H9 (cell line): ENCODE measurements at regions not wholly inside any gene's neighbourhood (a gene's known extent, or its start where the extent isn't known, plus 50 kb on each side); places are given as distances from the start of the nearest gene placed in this dataset.

Experiments used
- DNase-seq: peaks from one replicate; pipeline ENCODE4 v3.0.0-alpha.2; 2017
- H2AFZ ChIP-seq: one replicate; pipeline ENCODE4 v1.6.1; 2013; ENCODE audit warnings: mild to moderate bottlenecking, low read length, control low read depth, moderate library complexity
- H2AK5ac ChIP-seq: 2 replicates; pipeline ENCODE4 v1.6.1; 2013; ENCODE audit warnings: low read length, control low read depth, mixed read lengths; ENCODE audit not compliant: insufficient read length
- H2BK120ac ChIP-seq: one replicate; pipeline ENCODE4 v1.6.1; 2013; ENCODE audit warnings: low read depth, mild to moderate bottlenecking, low read length, control low read depth, inconsistent platforms; ENCODE audit not compliant: poor library complexity, severe bottlenecking
- H2BK12ac ChIP-seq: 2 replicates; pipeline ENCODE4 v1.6.1; 2013; ENCODE audit warnings: low read length, control low read depth, mixed read lengths, low read depth; ENCODE audit not compliant: insufficient read length
- H2BK15ac ChIP-seq: 2 replicates; pipeline ENCODE4 v1.6.1; 2013; ENCODE audit warnings: low read depth, low read length, control low read depth
- H2BK20ac ChIP-seq: one replicate; pipeline ENCODE4 v1.6.1; 2013; ENCODE audit warnings: low read depth, mild to moderate bottlenecking, low read length, control low read depth, inconsistent platforms; ENCODE audit not compliant: poor library complexity, severe bottlenecking
- H2BK5ac ChIP-seq: 2 replicates; pipeline ENCODE4 v1.6.1; 2013; ENCODE audit warnings: low read length, control low read depth, mixed read lengths; ENCODE audit not compliant: insufficient read length
- H3K14ac ChIP-seq: 2 replicates; pipeline ENCODE4 v1.6.1; 2013; ENCODE audit warnings: low read length, control low read depth; ENCODE audit not compliant: insufficient read depth
- H3K18ac ChIP-seq: 2 replicates; pipeline ENCODE4 v1.6.1; 2013; ENCODE audit warnings: low read depth, mild to moderate bottlenecking, mixed read lengths, low read length, control low read depth; ENCODE audit not compliant: insufficient read length
- H3K23ac ChIP-seq: 2 replicates; pipeline ENCODE4 v1.6.1; 2013; ENCODE audit warnings: low read length, control low read depth, mixed read lengths, low read depth; ENCODE audit not compliant: insufficient read length
- H3K23me2 ChIP-seq: 2 replicates; pipeline ENCODE4 v1.6.1; 2013; ENCODE audit warnings: low read depth, mild to moderate bottlenecking, mixed read lengths, low read length, control low read depth; ENCODE audit not compliant: insufficient read length, poor library complexity, severe bottlenecking
- H3K27ac ChIP-seq: 2 replicates; pipeline ENCODE4 v1.5.1; 2013; ENCODE audit warnings: low read length, control low read depth, mixed read lengths, low read depth; ENCODE audit not compliant: insufficient read length
- H3K27me3 ChIP-seq: 2 replicates; pipeline ENCODE4 v1.6.1; 2013; ENCODE audit warnings: low read length, control low read depth, inconsistent platforms; ENCODE audit not compliant: insufficient read depth
- H3K4ac ChIP-seq: 2 replicates; pipeline ENCODE4 v1.6.1; 2013; ENCODE audit warnings: low read depth, mild to moderate bottlenecking, control low read depth, inconsistent platforms, low read length, moderate library complexity
- H3K4me1 ChIP-seq: 2 replicates; pipeline ENCODE4 v1.6.1; 2013; ENCODE audit warnings: low read length, control low read depth, inconsistent platforms; ENCODE audit not compliant: insufficient read depth
- H3K4me2 ChIP-seq: 2 replicates; pipeline ENCODE4 v1.6.1; 2013; ENCODE audit warnings: low read length, control low read depth, mixed read lengths; ENCODE audit not compliant: insufficient read length, insufficient read depth
- H3K56ac ChIP-seq: 2 replicates; pipeline ENCODE4 v1.6.1; 2013; ENCODE audit warnings: low read depth, mild to moderate bottlenecking, mixed read lengths, low read length, control low read depth; ENCODE audit not compliant: insufficient read length
- H3K79me1 ChIP-seq: 2 replicates; pipeline ENCODE4 v1.6.1; 2013; ENCODE audit warnings: low read depth, mild to moderate bottlenecking, moderate library complexity, low read length, control low read depth, inconsistent platforms; ENCODE audit not compliant: insufficient read depth, poor library complexity, severe bottlenecking
- H3K79me2 ChIP-seq: 2 replicates; pipeline ENCODE4 v1.6.1; 2013; ENCODE audit warnings: low read length, control low read depth, inconsistent platforms; ENCODE audit not compliant: insufficient read depth
- H3K9ac ChIP-seq: 2 replicates; pipeline ENCODE4 v1.6.1; 2013; ENCODE audit warnings: low read length, control low read depth, mixed read lengths; ENCODE audit not compliant: insufficient read length; ENCODE audit errors: extremely low read depth
- H3K9me3 ChIP-seq: one replicate; pipeline ENCODE4 v1.6.1; 2013; ENCODE audit warnings: low read depth, low read length, inconsistent platforms; ENCODE audit not compliant: control insufficient read depth
- H3T11ph ChIP-seq: one replicate; pipeline ENCODE4 v1.6.1; 2013; ENCODE audit warnings: mild to moderate bottlenecking, low read length, control low read depth, inconsistent platforms
- H4K20me1 ChIP-seq: one replicate; pipeline ENCODE4 v1.6.1; 2013; ENCODE audit not compliant: control insufficient read depth, insufficient read length, insufficient read depth
- H4K5ac ChIP-seq: 2 replicates; pipeline ENCODE4 v1.6.1; 2013; ENCODE audit warnings: low read depth, mild to moderate bottlenecking, mixed read lengths, low read length, control low read depth; ENCODE audit not compliant: insufficient read length
- H4K8ac ChIP-seq: replicated peaks from 2 replicates; pipeline ENCODE4 v1.6.1; 2013; ENCODE audit warnings: low read length, control low read depth, mixed read lengths, low read depth; ENCODE audit not compliant: insufficient read length
- H4K91ac ChIP-seq: 2 replicates; pipeline ENCODE4 v1.6.1; 2013; ENCODE audit warnings: low read depth, mild to moderate bottlenecking, moderate library complexity, mixed read lengths, low read length, control low read depth; ENCODE audit not compliant: insufficient read length
- H3K27ac Mint-ChIP-seq, 3 experiments: 2 replicates in 2 of 3; 3 replicates in 1 of 3; pipeline ENCODE4 v1.8.0; 2020 to 2021; ENCODE audit warnings: mixed read lengths in 3 of 3, mild to moderate bottlenecking in 1 of 3, moderate library complexity in 1 of 3
- H3K27me3 Mint-ChIP-seq: 2 replicates; pipeline ENCODE4 v1.8.0; 2021; ENCODE audit warnings: low read depth, mild to moderate bottlenecking, moderate library complexity, mixed read lengths
- H3K36me3 Mint-ChIP-seq, 3 experiments: 2 replicates in 2 of 3; 3 replicates in 1 of 3; pipeline ENCODE4 v1.8.0; 2020 to 2021; ENCODE audit warnings: low read depth in 3 of 3, mixed read lengths in 3 of 3; ENCODE audit not compliant: insufficient read depth in 1 of 3
- H3K4me1 Mint-ChIP-seq, 2 experiments: 2 replicates each; pipeline ENCODE4 v1.8.0; 2020; ENCODE audit warnings: mixed read lengths in 2 of 2
- H3K4me3 Mint-ChIP-seq, 2 experiments: 2 replicates in 1 of 2; 3 replicates in 1 of 2; pipeline ENCODE4 v1.8.0; 2020 to 2021; ENCODE audit warnings: mild to moderate bottlenecking in 2 of 2, mixed read lengths in 2 of 2, moderate library complexity in 1 of 2
- H3K9me3 Mint-ChIP-seq, 2 experiments: 2 replicates in 1 of 2; 3 replicates in 1 of 2; pipeline ENCODE4 v1.8.0; 2020; ENCODE audit warnings: mild to moderate bottlenecking in 2 of 2, mixed read lengths in 2 of 2, moderate library complexity in 1 of 2
- CTCF ChIP-seq: fragments of 200-600 bp; sonication (generic); conservative IDR thresholded peaks from 3 replicates; pipeline ENCODE4 v1.8.0; 2021; ENCODE audit warnings: antibody characterized with exemption, mild to moderate bottlenecking
- WGBS: extraction: QIAGEN DNeasy Blood & Tissue Kit; methylation state at CpG from one replicate; pipeline ENCODE4 v1.1.7; 2013; ENCODE audit warnings: missing lambda C conversion rate, low lambda C conversion rate, mixed read lengths; ENCODE audit not compliant: insufficient read length; ENCODE audit errors: extremely low coverage; 5-methylcytosine and 5-hydroxymethylcytosine counted together

DNA sequence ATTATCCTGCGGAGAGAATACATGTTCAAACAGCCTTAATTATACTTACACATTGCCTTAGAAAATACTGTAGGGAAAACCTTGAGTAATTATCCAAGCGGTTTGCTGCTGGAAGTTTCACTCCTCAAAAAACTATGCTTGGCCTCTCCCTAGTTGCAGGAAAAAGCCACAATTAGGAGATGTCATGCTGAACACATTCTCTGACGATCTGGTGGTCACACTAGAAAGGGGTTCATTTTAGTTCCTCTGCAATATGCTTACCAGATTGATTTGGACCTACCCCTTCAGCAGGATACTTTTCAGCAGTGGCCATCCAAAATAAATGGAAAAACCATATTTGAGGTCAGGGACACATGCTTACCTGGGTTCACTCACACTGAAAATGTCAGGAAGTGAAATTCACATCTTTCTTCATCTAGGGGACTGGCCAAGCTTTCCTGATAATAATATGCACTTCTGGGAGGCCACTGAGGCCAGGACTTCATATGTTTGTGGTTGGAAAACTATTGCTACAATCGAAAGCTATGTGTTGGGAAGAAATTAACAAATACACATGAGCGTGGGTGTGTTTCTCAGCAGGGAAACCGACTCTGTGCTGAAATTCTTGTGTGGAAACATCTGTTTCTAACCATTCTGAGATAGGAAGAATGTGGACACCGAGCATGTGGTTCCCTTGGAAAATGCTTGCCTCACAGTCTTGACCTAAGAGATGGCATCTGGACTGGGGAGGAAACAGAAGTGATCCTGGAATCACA lies 68.8 kb downstream of the ATXN3L start:
- H3K4ac ChIP-seq = no peak overlapping the region
- no peaks in the 10 kb centered on the region for H4K20me1 ChIP-seq
- no peak overlapping the region for H4K8ac ChIP-seq
- no peak overlapping the region for H4K91ac ChIP-seq
- no peak overlapping the region for H3K18ac ChIP-seq
- H3K9me3 ChIP-seq = no peaks in the 10 kb centered on the region
- Mint-ChIP-seq H3K27me3 (no peaks in the 10 kb centered on the region; the same call in none of the 2 replicates), H3K36me3 (peaks cover 3 to 9% (median 5%) of the 10 kb centered on the region in 3 experiments; a peak in 5 of 7 replicates), H3K9me3 (peaks cover 72 to 73% of the 10 kb centered on the region in 2 experiments), H3K4me1 (no peaks in the 10 kb centered on the region; a peak in 2 of 4 replicates), H3K27ac (no peak overlapping the region), H3K4me3 (no peak overlapping the region)
- no peak overlapping the region for H2BK120ac ChIP-seq
- no peak overlapping the region for H2AFZ ChIP-seq
- H3K27ac ChIP-seq = no peak overlapping the region
- H2BK12ac ChIP-seq = no peak overlapping the region
- H3K79me1 ChIP-seq = no peaks in the 10 kb centered on the region
- no peak overlapping the region for H3K9ac ChIP-seq
- H4K5ac ChIP-seq = no peak overlapping the region
- no peak overlapping the region for H3K14ac ChIP-seq
- no peak overlapping the region for H2BK5ac ChIP-seq
- no peak overlapping the region for H3K56ac ChIP-seq
- no CpG with 5 or more reads among the region's 7 CpGs for WGBS
- H3K23me2 ChIP-seq = no peaks in the 10 kb centered on the region
- no peaks in the 10 kb centered on the region for H3K4me1 ChIP-seq
- no peak overlapping the region for H2AK5ac ChIP-seq
- no peak for TF ChIP-seq CTCF
- H3K4me2 ChIP-seq = no peak overlapping the region
- no peak overlapping the region for H2BK15ac ChIP-seq
- no peaks in the 10 kb centered on the region for H3K79me2 ChIP-seq
- H3K27me3 ChIP-seq = no peaks in the 10 kb centered on the region
- H2BK20ac ChIP-seq = no peak overlapping the region
- H3T11ph ChIP-seq = no peak overlapping the region
- no peak for DNase-seq
- no peak overlapping the region for H3K23ac ChIP-seq
